GM23338 (cell line): ENCODE measurements at regions not wholly inside any gene's neighbourhood (a gene's known extent, or its start where the extent isn't known, plus 50 kb on each side); places are given as distances from the start of the nearest gene placed in this dataset.

Experiments
- ATAC-seq: fragments of 200-7000 bp; cut with Tn5 transposase; 3 replicates; pipeline ENCODE4 v1.9.1; 2020
- DNase-seq: peaks from one replicate; pipeline ENCODE4 v3.0.0-alpha.2; 2015; ENCODE audit warnings: low spot score
- H2AFZ ChIP-seq: fragments of 200-600 bp; sonication (generic); 2 replicates; pipeline ENCODE4 v1.8.0; 2016; ENCODE audit warnings: antibody characterized with exemption, mild to moderate bottlenecking, moderate library complexity
- H3F3A ChIP-seq: fragments of 200-600 bp; sonication (generic); replicated peaks from 2 replicates; pipeline ENCODE4 v1.8.0; 2017; ENCODE audit warnings: antibody characterized with exemption, mixed run types, low read depth
- H3K27ac ChIP-seq: fragments of 200-600 bp; sonication (generic); 2 replicates; pipeline ENCODE4 v1.6.1; 2016; ENCODE audit warnings: low read depth
- H3K27me3 ChIP-seq: fragments of 200-600 bp; sonication (generic); 2 replicates; pipeline ENCODE4 v1.8.0; 2016; ENCODE audit warnings: mild to moderate bottlenecking, mixed run types, moderate library complexity; ENCODE audit not compliant: insufficient read depth
- H3K36me3 ChIP-seq: fragments of 200-600 bp; sonication (generic); 2 replicates; pipeline ENCODE4 v1.8.0; 2016; ENCODE audit warnings: mild to moderate bottlenecking; ENCODE audit not compliant: insufficient read depth
- H3K4me1 ChIP-seq: fragments of 200-600 bp; sonication (generic); 2 replicates; pipeline ENCODE4 v1.8.0; 2016; ENCODE audit warnings: mild to moderate bottlenecking, moderate library complexity; ENCODE audit not compliant: insufficient read depth
- H3K4me2 ChIP-seq: fragments of 200-600 bp; sonication (generic); 2 replicates; pipeline ENCODE4 v1.7.1; 2017; ENCODE audit warnings: mixed run types
- H3K4me3 ChIP-seq: fragments of 200-600 bp; sonication (generic); 2 replicates; pipeline ENCODE4 v1.6.1; 2016; ENCODE audit warnings: mixed run types
- H3K79me2 ChIP-seq: fragments of 200-600 bp; sonication (generic); replicated peaks from 2 replicates; pipeline ENCODE4 v1.8.0; 2017; ENCODE audit warnings: mild to moderate bottlenecking; ENCODE audit not compliant: insufficient read depth
- H3K9me2 ChIP-seq: fragments of 200-600 bp; sonication (generic); 2 replicates; pipeline ENCODE4 v1.8.0; 2017; ENCODE audit not compliant: insufficient read depth
- H4K20me1 ChIP-seq: fragments of 200-600 bp; sonication (generic); replicated peaks from 2 replicates; pipeline ENCODE4 v1.8.0; 2017; ENCODE audit warnings: mild to moderate bottlenecking; ENCODE audit not compliant: insufficient read depth
- H3K27ac Mint-ChIP-seq: 2 replicates; pipeline ENCODE4 v1.8.0; 2020; ENCODE audit warnings: inconsistent platforms, mild to moderate bottlenecking, moderate library complexity, mixed read lengths
- H3K27me3 Mint-ChIP-seq: 3 replicates; pipeline ENCODE4 v1.8.0; 2022; ENCODE audit warnings: low read depth, mild to moderate bottlenecking, moderate library complexity, mixed read lengths, inconsistent platforms; ENCODE audit not compliant: insufficient read depth, poor library complexity
- H3K36me3 Mint-ChIP-seq: 3 replicates; pipeline ENCODE4 v1.8.0; 2021; ENCODE audit warnings: low read depth, mild to moderate bottlenecking, inconsistent platforms, moderate library complexity, mixed read lengths
- H3K4me1 Mint-ChIP-seq: 3 replicates; pipeline ENCODE4 v1.8.0; 2020; ENCODE audit warnings: mild to moderate bottlenecking, inconsistent platforms, mixed read lengths
- H3K4me3 Mint-ChIP-seq: 3 replicates; pipeline ENCODE4 v1.8.0; 2021; ENCODE audit warnings: moderate library complexity, mild to moderate bottlenecking, inconsistent platforms, mixed read lengths
- H3K9me3 Mint-ChIP-seq: 3 replicates; pipeline ENCODE4 v1.8.0; 2020; ENCODE audit warnings: moderate library complexity, mild to moderate bottlenecking, inconsistent platforms, mixed read lengths
- CREB1 ChIP-seq: fragments of 250-450 bp; sonication (Bioruptor Pico); IDR thresholded peaks from 2 replicates; pipeline ENCODE4 v1.5.0; 2020; ENCODE audit warnings: low read depth, mild to moderate bottlenecking, moderate library complexity
- CTCF ChIP-seq, 2 experiments: fragments of 200-600 bp in 1 of 2; sonication (generic) in 1 of 2; conservative IDR thresholded peaks; 2 replicates each; pipeline versions ENCODE4 v1.5.1 to v1.6.1; 2016 to 2017; ENCODE audit warnings: antibody characterized with exemption in 2 of 2, low read depth in 2 of 2, mild to moderate bottlenecking in 2 of 2, moderate library complexity in 1 of 2
- EZH2 ChIP-seq: fragments of 200-600 bp; sonication (generic); IDR thresholded peaks from one replicate; pipeline ENCODE4 v1.8.0; 2017; ENCODE audit warnings: antibody characterized with exemption, mild to moderate bottlenecking, low read depth; ENCODE audit not compliant: unreplicated experiment
- JUNB ChIP-seq: IDR thresholded peaks from one replicate; pipeline ENCODE4 v1.6.1; 2016; ENCODE audit warnings: antibody characterized with exemption; ENCODE audit not compliant: unreplicated experiment
- NANOG ChIP-seq: IDR thresholded peaks from 2 replicates; pipeline ENCODE4 v1.6.1; 2016; ENCODE audit warnings: antibody characterized with exemption, borderline replicate concordance
- POLR2AphosphoS5 ChIP-seq: IDR thresholded peaks from 2 replicates; pipeline ENCODE4 v1.6.1; 2016; ENCODE audit warnings: antibody characterized with exemption, low read depth
- REST ChIP-seq: IDR thresholded peaks from one replicate; pipeline ENCODE4 v1.6.1; 2018; ENCODE audit warnings: antibody characterized with exemption; ENCODE audit not compliant: unreplicated experiment
- STAT1 ChIP-seq: IDR thresholded peaks from one replicate; pipeline ENCODE4 v1.6.1; 2016; ENCODE audit warnings: antibody characterized with exemption; ENCODE audit not compliant: unreplicated experiment
- ZNF331 ChIP-seq: fragments of 250-450 bp; sonication (Bioruptor Pico); IDR thresholded peaks from 2 replicates; pipeline ENCODE4 v1.5.0; 2020; ENCODE audit warnings: low read depth, mild to moderate bottlenecking, moderate library complexity
- ZNF462 ChIP-seq: fragments of 250-450 bp; sonication (Bioruptor Pico); IDR thresholded peaks from 2 replicates; pipeline ENCODE4 v1.5.0; 2020; ENCODE audit warnings: mild to moderate bottlenecking, moderate library complexity

GRCh38 chr2:67055387-67056304 is 341.5 kb upstream of the ETAA1 start:
- Histone ChIP-seq H3K27me3 (no peaks in the 10 kb centered on the region), H3K36me3 (no peaks in the 10 kb centered on the region), H3K79me2 (no peaks in the 10 kb centered on the region), H3K4me1 (no peaks in the 10 kb centered on the region), H3K9me2 (0 out of 2 replicates have a peak, but pooled peaks cover 1% of the 10 kb centered on the region), H3K4me3 (no peak overlapping the region), H3K27ac (no peak overlapping the region), H2AFZ (no peak overlapping the region), H3K4me2 (no peak overlapping the region), H3F3A (no peaks in the 10 kb centered on the region), H4K20me1 (no peaks in the 10 kb centered on the region)
- TF ChIP-seq STAT1: no peak
- TF ChIP-seq EZH2: no peak
- TF ChIP-seq ZNF331 (CRISPR knock-in tag): no peak
- TF ChIP-seq NANOG: no peak
- TF ChIP-seq CREB1: no peak
- TF ChIP-seq JUNB: no peak
- TF ChIP-seq POLR2AphosphoS5: no peak
- no peaks in the 10 kb centered on the region for H3K4me1 Mint-ChIP-seq
- H3K4me3 Mint-ChIP-seq: no peak overlapping the region
- DNase-seq (no peak), ATAC-seq (no peak)
- no peaks in the 10 kb centered on the region for H3K36me3 Mint-ChIP-seq
- no peak overlapping the region for H3K27ac Mint-ChIP-seq
- peaks cover 1% of the 10 kb centered on the region for H3K27me3 Mint-ChIP-seq
- no peaks in the 10 kb centered on the region for H3K9me3 Mint-ChIP-seq

- Mint-ChIP-seq H3K27me3 (peaks cover 1% of the 10 kb centered on the region), H3K36me3 (no peaks in the 10 kb centered on the region), H3K27ac (no peak overlapping the region), H3K4me1 (no peaks in the 10 kb centered on the region), H3K9me3 (no peaks in the 10 kb centered on the region), H3K4me3 (no peak overlapping the region)
- H3K4me3 ChIP-seq: no peak overlapping the region
- H2AFZ ChIP-seq: no peak overlapping the region
- H3K27me3 ChIP-seq: no peaks in the 10 kb centered on the region
- no peaks in the 10 kb centered on the region for H3K79me2 ChIP-seq
- DNase-seq (no peak), ATAC-seq (no peak)
- H3K4me2 ChIP-seq: no peak overlapping the region
- H3K27ac ChIP-seq: no peak overlapping the region
- H3F3A ChIP-seq: no peaks in the 10 kb centered on the region
- no peaks in the 10 kb centered on the region for H4K20me1 ChIP-seq
- H3K4me1 ChIP-seq: no peaks in the 10 kb centered on the region
- H3K9me2 ChIP-seq: 0 out of 2 replicates have a peak, but pooled peaks cover 4% of the 10 kb centered on the region
- H3K36me3 ChIP-seq: no peaks in the 10 kb centered on the region
- TF ChIP-seq REST (no peak), JUNB (no peak), CTCF (conservative IDR thresholded peaks at IDR 0.05; ENCODE audit: low read depth in 2 of 2) (no peak), ZNF462 (no peak), POLR2AphosphoS5 (no peak)
These were observed 340.0 kb upstream of the ETAA1 start for GRCh38 chr2:67057123-67057522.
